H9 (cell line): ENCODE measurements at regions not wholly inside any gene's neighbourhood (a gene's known extent, or its start where the extent isn't known, plus 50 kb on each side); places are given as distances from the start of the nearest gene placed in this dataset.

Experiments used
- DNase-seq: peaks from one replicate; pipeline ENCODE4 v3.0.0-alpha.2; 2017
- H2AFZ ChIP-seq: one replicate; pipeline ENCODE4 v1.6.1; 2013; ENCODE audit warnings: mild to moderate bottlenecking, low read length, control low read depth, moderate library complexity
- H2AK5ac ChIP-seq: 2 replicates; pipeline ENCODE4 v1.6.1; 2013; ENCODE audit warnings: low read length, control low read depth, mixed read lengths; ENCODE audit not compliant: insufficient read length
- H2BK120ac ChIP-seq: one replicate; pipeline ENCODE4 v1.6.1; 2013; ENCODE audit warnings: low read depth, mild to moderate bottlenecking, low read length, control low read depth, inconsistent platforms; ENCODE audit not compliant: poor library complexity, severe bottlenecking
- H2BK12ac ChIP-seq: 2 replicates; pipeline ENCODE4 v1.6.1; 2013; ENCODE audit warnings: low read length, control low read depth, mixed read lengths, low read depth; ENCODE audit not compliant: insufficient read length
- H2BK15ac ChIP-seq: 2 replicates; pipeline ENCODE4 v1.6.1; 2013; ENCODE audit warnings: low read depth, low read length, control low read depth
- H2BK20ac ChIP-seq: one replicate; pipeline ENCODE4 v1.6.1; 2013; ENCODE audit warnings: low read depth, mild to moderate bottlenecking, low read length, control low read depth, inconsistent platforms; ENCODE audit not compliant: poor library complexity, severe bottlenecking
- H2BK5ac ChIP-seq: 2 replicates; pipeline ENCODE4 v1.6.1; 2013; ENCODE audit warnings: low read length, control low read depth, mixed read lengths; ENCODE audit not compliant: insufficient read length
- H3K14ac ChIP-seq: 2 replicates; pipeline ENCODE4 v1.6.1; 2013; ENCODE audit warnings: low read length, control low read depth; ENCODE audit not compliant: insufficient read depth
- H3K18ac ChIP-seq: 2 replicates; pipeline ENCODE4 v1.6.1; 2013; ENCODE audit warnings: low read depth, mild to moderate bottlenecking, mixed read lengths, low read length, control low read depth; ENCODE audit not compliant: insufficient read length
- H3K23ac ChIP-seq: 2 replicates; pipeline ENCODE4 v1.6.1; 2013; ENCODE audit warnings: low read length, control low read depth, mixed read lengths, low read depth; ENCODE audit not compliant: insufficient read length
- H3K23me2 ChIP-seq: 2 replicates; pipeline ENCODE4 v1.6.1; 2013; ENCODE audit warnings: low read depth, mild to moderate bottlenecking, mixed read lengths, low read length, control low read depth; ENCODE audit not compliant: insufficient read length, poor library complexity, severe bottlenecking
- H3K27ac ChIP-seq: 2 replicates; pipeline ENCODE4 v1.5.1; 2013; ENCODE audit warnings: low read length, control low read depth, mixed read lengths, low read depth; ENCODE audit not compliant: insufficient read length
- H3K27me3 ChIP-seq: 2 replicates; pipeline ENCODE4 v1.6.1; 2013; ENCODE audit warnings: low read length, control low read depth, inconsistent platforms; ENCODE audit not compliant: insufficient read depth
- H3K4ac ChIP-seq: 2 replicates; pipeline ENCODE4 v1.6.1; 2013; ENCODE audit warnings: low read depth, mild to moderate bottlenecking, control low read depth, inconsistent platforms, low read length, moderate library complexity
- H3K4me1 ChIP-seq: 2 replicates; pipeline ENCODE4 v1.6.1; 2013; ENCODE audit warnings: low read length, control low read depth, inconsistent platforms; ENCODE audit not compliant: insufficient read depth
- H3K4me2 ChIP-seq: 2 replicates; pipeline ENCODE4 v1.6.1; 2013; ENCODE audit warnings: low read length, control low read depth, mixed read lengths; ENCODE audit not compliant: insufficient read length, insufficient read depth
- H3K56ac ChIP-seq: 2 replicates; pipeline ENCODE4 v1.6.1; 2013; ENCODE audit warnings: low read depth, mild to moderate bottlenecking, mixed read lengths, low read length, control low read depth; ENCODE audit not compliant: insufficient read length
- H3K79me1 ChIP-seq: 2 replicates; pipeline ENCODE4 v1.6.1; 2013; ENCODE audit warnings: low read depth, mild to moderate bottlenecking, moderate library complexity, low read length, control low read depth, inconsistent platforms; ENCODE audit not compliant: insufficient read depth, poor library complexity, severe bottlenecking
- H3K79me2 ChIP-seq: 2 replicates; pipeline ENCODE4 v1.6.1; 2013; ENCODE audit warnings: low read length, control low read depth, inconsistent platforms; ENCODE audit not compliant: insufficient read depth
- H3K9ac ChIP-seq: 2 replicates; pipeline ENCODE4 v1.6.1; 2013; ENCODE audit warnings: low read length, control low read depth, mixed read lengths; ENCODE audit not compliant: insufficient read length; ENCODE audit errors: extremely low read depth
- H3K9me3 ChIP-seq: one replicate; pipeline ENCODE4 v1.6.1; 2013; ENCODE audit warnings: low read depth, low read length, inconsistent platforms; ENCODE audit not compliant: control insufficient read depth
- H3T11ph ChIP-seq: one replicate; pipeline ENCODE4 v1.6.1; 2013; ENCODE audit warnings: mild to moderate bottlenecking, low read length, control low read depth, inconsistent platforms
- H4K20me1 ChIP-seq: one replicate; pipeline ENCODE4 v1.6.1; 2013; ENCODE audit not compliant: control insufficient read depth, insufficient read length, insufficient read depth
- H4K5ac ChIP-seq: 2 replicates; pipeline ENCODE4 v1.6.1; 2013; ENCODE audit warnings: low read depth, mild to moderate bottlenecking, mixed read lengths, low read length, control low read depth; ENCODE audit not compliant: insufficient read length
- H4K8ac ChIP-seq: replicated peaks from 2 replicates; pipeline ENCODE4 v1.6.1; 2013; ENCODE audit warnings: low read length, control low read depth, mixed read lengths, low read depth; ENCODE audit not compliant: insufficient read length
- H4K91ac ChIP-seq: 2 replicates; pipeline ENCODE4 v1.6.1; 2013; ENCODE audit warnings: low read depth, mild to moderate bottlenecking, moderate library complexity, mixed read lengths, low read length, control low read depth; ENCODE audit not compliant: insufficient read length
- H3K27ac Mint-ChIP-seq, 3 experiments: 2 replicates in 2 of 3; 3 replicates in 1 of 3; pipeline ENCODE4 v1.8.0; 2020 to 2021; ENCODE audit warnings: mixed read lengths in 3 of 3, mild to moderate bottlenecking in 1 of 3, moderate library complexity in 1 of 3
- H3K27me3 Mint-ChIP-seq: 2 replicates; pipeline ENCODE4 v1.8.0; 2021; ENCODE audit warnings: low read depth, mild to moderate bottlenecking, moderate library complexity, mixed read lengths
- H3K36me3 Mint-ChIP-seq, 3 experiments: 2 replicates in 2 of 3; 3 replicates in 1 of 3; pipeline ENCODE4 v1.8.0; 2020 to 2021; ENCODE audit warnings: low read depth in 3 of 3, mixed read lengths in 3 of 3; ENCODE audit not compliant: insufficient read depth in 1 of 3
- H3K4me1 Mint-ChIP-seq, 2 experiments: 2 replicates each; pipeline ENCODE4 v1.8.0; 2020; ENCODE audit warnings: mixed read lengths in 2 of 2
- H3K4me3 Mint-ChIP-seq, 2 experiments: 2 replicates in 1 of 2; 3 replicates in 1 of 2; pipeline ENCODE4 v1.8.0; 2020 to 2021; ENCODE audit warnings: mild to moderate bottlenecking in 2 of 2, mixed read lengths in 2 of 2, moderate library complexity in 1 of 2
- H3K9me3 Mint-ChIP-seq, 2 experiments: 2 replicates in 1 of 2; 3 replicates in 1 of 2; pipeline ENCODE4 v1.8.0; 2020; ENCODE audit warnings: mild to moderate bottlenecking in 2 of 2, mixed read lengths in 2 of 2, moderate library complexity in 1 of 2
- CTCF ChIP-seq: fragments of 200-600 bp; sonication (generic); conservative IDR thresholded peaks from 3 replicates; pipeline ENCODE4 v1.8.0; 2021; ENCODE audit warnings: antibody characterized with exemption, mild to moderate bottlenecking
- WGBS: extraction: QIAGEN DNeasy Blood & Tissue Kit; methylation state at CpG from one replicate; pipeline ENCODE4 v1.1.7; 2013; ENCODE audit warnings: missing lambda C conversion rate, low lambda C conversion rate, mixed read lengths; ENCODE audit not compliant: insufficient read length; ENCODE audit errors: extremely low coverage; 5-methylcytosine and 5-hydroxymethylcytosine counted together

GRCh38 chr4:96483308-96484030 is 643.6 kb downstream of the PDHA2 start:
- no peaks in the 10 kb centered on the region for H3K4me1 ChIP-seq
- H3K4me2 ChIP-seq, result no peak overlapping the region
- no CpG with 5 or more reads among the region's 4 CpGs for WGBS
- H2BK120ac ChIP-seq, result no peak overlapping the region
- Mint-ChIP-seq H3K9me3 (peaks cover 26 to 27% of the 10 kb centered on the region in 2 experiments), H3K4me1 (peaks cover 19 to 20% of the 10 kb centered on the region in 2 experiments), H3K27ac (peak overlapping the region in 1 of 3 experiments; percentile 65; a peak in 2 of 7 replicates), H3K27me3 (no peaks in the 10 kb centered on the region; the same call in 1 of the 2 replicates), H3K4me3 (no peak overlapping the region), H3K36me3 (peaks cover 21 to 36% (median 22%) of the 10 kb centered on the region in 3 experiments)
- H4K20me1 ChIP-seq, result no peaks in the 10 kb centered on the region
- H3K14ac ChIP-seq, result no peak overlapping the region
- H3K9ac ChIP-seq, result no peak overlapping the region
- H4K8ac ChIP-seq, result no peak overlapping the region
- no peak overlapping the region for H2BK5ac ChIP-seq
- no peak overlapping the region for H3K4ac ChIP-seq
- H3K23ac ChIP-seq, result no peak overlapping the region
- no peak overlapping the region for H3K27ac ChIP-seq
- H3K79me2 ChIP-seq, result no peaks in the 10 kb centered on the region
- H3K23me2 ChIP-seq, result no peaks in the 10 kb centered on the region
- peak; percentile 63; the same call in 2 of the 3 replicates for TF ChIP-seq CTCF
- H2AFZ ChIP-seq, result no peak overlapping the region
- H2AK5ac ChIP-seq, result no peak overlapping the region
- no peak overlapping the region for H2BK12ac ChIP-seq
- H3K79me1 ChIP-seq, result no peaks in the 10 kb centered on the region
- no peak overlapping the region for H4K5ac ChIP-seq
- no peak overlapping the region for H3K18ac ChIP-seq
- no peak overlapping the region for H3T11ph ChIP-seq
- H2BK20ac ChIP-seq, result no peak overlapping the region
- H3K56ac ChIP-seq, result no peak overlapping the region
- peak; percentile 38 for DNase-seq
- no peak overlapping the region for H4K91ac ChIP-seq
- no peak overlapping the region for H2BK15ac ChIP-seq
- H3K27me3 ChIP-seq, result no peaks in the 10 kb centered on the region
- H3K9me3 ChIP-seq, result peaks cover 10% of the 10 kb centered on the region
